Neuronal stem cell (in vitro differentiated cells): ENCODE measurements at regions not wholly inside any gene's neighbourhood (a gene's known extent, or its start where the extent isn't known, plus 50 kb on each side); places are given as distances from the start of the nearest gene placed in this dataset.
"Not testable (repeated sequence)": the region's sequence is repeated elsewhere in the genome, so short reads cannot be mapped to it uniquely, and the experiment has no call there.

Experiments
- DNase-seq: peaks from one replicate; pipeline ENCODE4 v3.0.0-alpha.2; 2013; ENCODE audit warnings: low spot score
- H2AFZ ChIP-seq: one replicate; pipeline ENCODE4 v1.6.1; 2013; ENCODE audit warnings: mild to moderate bottlenecking, low read length, inconsistent platforms
- H2AK5ac ChIP-seq: 2 replicates; pipeline ENCODE4 v1.6.1; 2013; ENCODE audit warnings: low read depth, mild to moderate bottlenecking, inconsistent platforms, low read length, moderate library complexity, mixed read lengths
- H2BK120ac ChIP-seq: 2 replicates; pipeline ENCODE4 v1.6.1; 2013; ENCODE audit warnings: low read depth, mild to moderate bottlenecking, inconsistent platforms, low read length, moderate library complexity, mixed read lengths
- H2BK12ac ChIP-seq: one replicate; pipeline ENCODE4 v1.6.1; 2013; ENCODE audit warnings: low read length, inconsistent platforms
- H2BK15ac ChIP-seq: 2 replicates; pipeline ENCODE4 v1.6.1; 2013; ENCODE audit warnings: mild to moderate bottlenecking, low read length, inconsistent platforms, mixed read lengths
- H2BK5ac ChIP-seq: one replicate; pipeline ENCODE4 v1.6.1; 2013; ENCODE audit warnings: inconsistent platforms, mild to moderate bottlenecking, low read length, moderate library complexity
- H3K14ac ChIP-seq: one replicate; pipeline ENCODE4 v1.6.1; 2013; ENCODE audit warnings: low read length, inconsistent platforms
- H3K18ac ChIP-seq: 2 replicates; pipeline ENCODE4 v1.6.1; 2013; ENCODE audit warnings: low read length, inconsistent platforms
- H3K23ac ChIP-seq: 2 replicates; pipeline ENCODE4 v1.6.1; 2013; ENCODE audit warnings: low read depth, mild to moderate bottlenecking, mixed read lengths, low read length, inconsistent platforms; ENCODE audit not compliant: poor library complexity
- H3K27ac ChIP-seq: replicated peaks from 3 replicates; pipeline ENCODE4 v1.5.1; 2013; ENCODE audit warnings: low read length, inconsistent platforms
- H3K27me3 ChIP-seq, 3 experiments: 2 replicates each; pipeline ENCODE4 v1.6.1; 2013; ENCODE audit warnings: low read length in 3 of 3, mild to moderate bottlenecking in 2 of 3, inconsistent platforms in 1 of 3, low read depth in 1 of 3, mixed read lengths in 1 of 3, moderate library complexity in 1 of 3; ENCODE audit not compliant: control insufficient read depth in 3 of 3, insufficient read depth in 3 of 3
- H3K36me3 ChIP-seq, 2 donors: replicated peaks in 1 of 2; 2 replicates each; pipeline ENCODE4 v1.6.1; 2013; ENCODE audit warnings: low read length in 2 of 2; ENCODE audit not compliant: control insufficient read depth in 2 of 2, insufficient read depth in 2 of 2
- H3K4ac ChIP-seq: 2 replicates; pipeline ENCODE4 v1.6.1; 2013; ENCODE audit warnings: inconsistent platforms, mild to moderate bottlenecking, low read length, moderate library complexity
- H3K4me1 ChIP-seq, 2 donors: 1 replicate in 1 of 2; 2 replicates in 1 of 2; pipeline ENCODE4 v1.6.1; 2013; ENCODE audit warnings: low read length in 2 of 2, low read depth in 1 of 2; ENCODE audit not compliant: control insufficient read depth in 2 of 2, insufficient read depth in 1 of 2
- H3K4me2 ChIP-seq: one replicate; pipeline ENCODE4 v1.6.1; 2013; ENCODE audit warnings: mild to moderate bottlenecking, low read length, inconsistent platforms; ENCODE audit not compliant: insufficient read depth, poor library complexity, severe bottlenecking
- H3K4me3 ChIP-seq, 2 donors: 2 replicates each; pipeline ENCODE4 v1.5.1; 2013; ENCODE audit warnings: low read length in 2 of 2, mild to moderate bottlenecking in 2 of 2, inconsistent platforms in 1 of 2, moderate library complexity in 1 of 2
- H3K79me1 ChIP-seq: one replicate; pipeline ENCODE4 v1.6.1; 2013; ENCODE audit warnings: low read depth, mild to moderate bottlenecking, inconsistent platforms, low read length, moderate library complexity
- H3K9ac ChIP-seq: one replicate; pipeline ENCODE4 v1.6.1; 2013; ENCODE audit warnings: mild to moderate bottlenecking, low read depth, low read length, inconsistent platforms; ENCODE audit not compliant: poor library complexity
- H3K9me3 ChIP-seq, 2 donors: replicated peaks in 1 of 2; 2 replicates each; pipeline versions ENCODE3 to v1.6.1; 2013; ENCODE audit warnings: low read length in 2 of 2, mild to moderate bottlenecking in 2 of 2, inconsistent platforms in 1 of 2, low read depth in 1 of 2, mixed read lengths in 1 of 2, moderate library complexity in 1 of 2; ENCODE audit not compliant: control insufficient read depth in 2 of 2, insufficient read depth in 1 of 2
- H4K8ac ChIP-seq: one replicate; pipeline ENCODE4 v1.6.1; 2013; ENCODE audit warnings: low read depth, mild to moderate bottlenecking, inconsistent platforms, low read length, moderate library complexity
- H4K91ac ChIP-seq: one replicate; pipeline ENCODE4 v1.6.1; 2013; ENCODE audit warnings: low read length, low read depth, mild to moderate bottlenecking, inconsistent platforms; ENCODE audit not compliant: poor library complexity
- WGBS, 2 donors: extraction: QIAGEN DNeasy Blood & Tissue Kit; methylation state at CpG; one replicate each; pipeline ENCODE4 v1.1.7; 2013; ENCODE audit warnings: missing lambda C conversion rate in 2 of 2, mixed read lengths in 1 of 2; ENCODE audit not compliant: insufficient read length in 2 of 2, insufficient replicate concordance in 1 of 2; ENCODE audit errors: extremely low coverage in 2 of 2; 5-methylcytosine and 5-hydroxymethylcytosine counted together

GRCh38 chr4:131883181-131883580, 1265.9 kb upstream of the PCDH10 start:
- not testable (repeated sequence) for H2AFZ ChIP-seq, H3K36me3 ChIP-seq, H3K4ac ChIP-seq, H2BK15ac ChIP-seq, H4K91ac ChIP-seq, H2BK12ac ChIP-seq, H3K14ac ChIP-seq, H3K79me1 ChIP-seq, H3K4me2 ChIP-seq, H3K4me1 ChIP-seq, H3K27ac ChIP-seq, H2BK120ac ChIP-seq, H3K27me3 ChIP-seq, H3K23ac ChIP-seq, H4K8ac ChIP-seq, H3K9me3 ChIP-seq, H2BK5ac ChIP-seq, H2AK5ac ChIP-seq, DNase-seq, H3K9ac ChIP-seq, H3K18ac ChIP-seq, H3K4me3 ChIP-seq
- no CpG with 5 or more reads among the region's 2 CpGs for WGBS, 2 donors

- H3K36me3 ChIP-seq, H3K27me3 ChIP-seq, H3K9ac ChIP-seq, H4K91ac ChIP-seq, H2BK120ac ChIP-seq, H3K27ac ChIP-seq, H3K4me1 ChIP-seq, H3K18ac ChIP-seq, H4K8ac ChIP-seq, H2AFZ ChIP-seq, H3K14ac ChIP-seq, H3K79me1 ChIP-seq, DNase-seq, H3K4ac ChIP-seq, H2BK5ac ChIP-seq, H3K4me3 ChIP-seq, H3K9me3 ChIP-seq, H2BK12ac ChIP-seq, H2AK5ac ChIP-seq, H3K4me2 ChIP-seq, H2BK15ac ChIP-seq, H3K23ac ChIP-seq: not testable (repeated sequence)
- WGBS, 2 donors = no CpG with 5 or more reads among the region's 2 CpGs
Measured at GRCh38 chr4:131925662-131926061, 1223.4 kb upstream of the PCDH10 start.

- H2BK12ac ChIP-seq, H2BK5ac ChIP-seq, H3K36me3 ChIP-seq, H2BK15ac ChIP-seq, H4K8ac ChIP-seq, H3K9ac ChIP-seq, DNase-seq, H3K23ac ChIP-seq, H2AK5ac ChIP-seq, H3K4me1 ChIP-seq, H3K4me2 ChIP-seq, H3K79me1 ChIP-seq, H2BK120ac ChIP-seq, H3K14ac ChIP-seq, H3K4ac ChIP-seq, H3K27ac ChIP-seq, H3K18ac ChIP-seq, H3K27me3 ChIP-seq, H3K9me3 ChIP-seq, H3K4me3 ChIP-seq, H4K91ac ChIP-seq, H2AFZ ChIP-seq: not testable (repeated sequence)
Measured at GRCh38 chr4:131967646-131968045, 1181.4 kb upstream of the PCDH10 start.

- Histone ChIP-seq H3K36me3 (no peaks in the 10 kb centered on the region), H3K9me3 (peaks cover 0 to 3% of the 10 kb centered on the region in 2 donors), H4K8ac (no peak overlapping the region), H3K4me2 (no peak overlapping the region), H3K27me3 (no peaks in the 10 kb centered on the region), H3K27ac (no peak overlapping the region), H3K79me1 (no peaks in the 10 kb centered on the region), H3K4ac (no peak overlapping the region), H3K14ac (no peak overlapping the region), H2BK15ac (no peak overlapping the region), H2AK5ac (no peak overlapping the region), H4K91ac (no peak overlapping the region), H2BK12ac (no peak overlapping the region), H3K18ac (no peak overlapping the region), H2AFZ (no peak overlapping the region), H3K23ac (no peak overlapping the region), H3K4me3 (no peak overlapping the region), H2BK120ac (no peak overlapping the region), H3K4me1 (no peaks in the 10 kb centered on the region), H2BK5ac (no peak overlapping the region), H3K9ac (no peak overlapping the region)
- no CpG with 5 or more reads among the region's 4 CpGs for WGBS, 2 donors
- DNase-seq = no peak
Measured at GRCh38 chr4:131974730-131975129, 1174.4 kb upstream of the PCDH10 start.
